ENCODE measurements at regions not wholly inside any gene's neighbourhood (a gene's known extent, or its start where the extent isn't known, plus 50 kb on each side); places are given as distances from the start of the nearest gene placed in this dataset.

- DNase-seq: no peak
- H3K4me1 Mint-ChIP-seq (ENCODE audit: low read depth): no peaks in the 10 kb centered on the region
- H3K9me3 Mint-ChIP-seq: peaks cover 7% of the 10 kb centered on the region
- H3K27me3 Mint-ChIP-seq (ENCODE audit: low read depth): no peaks in the 10 kb centered on the region
- H3K4me3 Mint-ChIP-seq: no peak overlapping the region
- no peak for ATAC-seq
- H3K36me3 Mint-ChIP-seq (ENCODE audit: insufficient read depth): no peaks in the 10 kb centered on the region
These were observed 669.0 kb downstream of the PRELID2 start for GRCh38 chr5:145166110-145166509.

GRCh38 chr5:145163876-145164275, 671.3 kb downstream of the PRELID2 start:
- DNase-seq (no peak), ATAC-seq (no peak)
- H3K4me1 Mint-ChIP-seq (ENCODE audit: low read depth): no peaks in the 10 kb centered on the region
- H3K9me3 Mint-ChIP-seq: peaks cover 7% of the 10 kb centered on the region
- H3K4me3 Mint-ChIP-seq: no peak overlapping the region
- H3K36me3 Mint-ChIP-seq (ENCODE audit: insufficient read depth): no peaks in the 10 kb centered on the region
- no peaks in the 10 kb centered on the region for H3K27me3 Mint-ChIP-seq (ENCODE audit: low read depth)

- Mint-ChIP-seq H3K27me3 (ENCODE audit: low read depth) (no peaks in the 10 kb centered on the region), H3K4me1 (ENCODE audit: low read depth) (no peaks in the 10 kb centered on the region), H3K4me3 (no peak overlapping the region), H3K36me3 (ENCODE audit: insufficient read depth) (no peaks in the 10 kb centered on the region), H3K9me3 (peaks cover 7% of the 10 kb centered on the region)
- no peak for DNase-seq
- no peak for ATAC-seq
These were observed 672.5 kb downstream of the PRELID2 start for GRCh38 chr5:145162626-145163025.

- ATAC-seq: no peak
- no peaks in the 10 kb centered on the region for H3K27me3 Mint-ChIP-seq (ENCODE audit: low read depth)
- peaks cover 3% of the 10 kb centered on the region for H3K9me3 Mint-ChIP-seq
- no peak overlapping the region for H3K4me3 Mint-ChIP-seq
- no peak for DNase-seq
- no peaks in the 10 kb centered on the region for H3K36me3 Mint-ChIP-seq (ENCODE audit: insufficient read depth)
- H3K4me1 Mint-ChIP-seq (ENCODE audit: low read depth): no peaks in the 10 kb centered on the region
These were observed 673.8 kb downstream of the PRELID2 start for GRCh38 chr5:145161391-145161790.

GRCh38 chr5:145160679-145161078, 674.5 kb downstream of the PRELID2 start:
- ATAC-seq (no peak), DNase-seq (no peak)
- H3K27me3 Mint-ChIP-seq (ENCODE audit: low read depth): no peaks in the 10 kb centered on the region
- no peaks in the 10 kb centered on the region for H3K4me1 Mint-ChIP-seq (ENCODE audit: low read depth)
- peaks cover 3% of the 10 kb centered on the region for H3K9me3 Mint-ChIP-seq
- H3K4me3 Mint-ChIP-seq: no peak overlapping the region
- no peaks in the 10 kb centered on the region for H3K36me3 Mint-ChIP-seq (ENCODE audit: insufficient read depth)

- ATAC-seq: no peak
- Mint-ChIP-seq H3K27me3 (ENCODE audit: low read depth) (no peaks in the 10 kb centered on the region), H3K4me1 (ENCODE audit: low read depth) (no peaks in the 10 kb centered on the region), H3K9me3 (no peaks in the 10 kb centered on the region), H3K4me3 (no peak overlapping the region), H3K36me3 (ENCODE audit: insufficient read depth) (no peaks in the 10 kb centered on the region)
- no peak for DNase-seq
These were observed 676.4 kb downstream of the PRELID2 start for GRCh38 chr5:145158730-145159129.

- Mint-ChIP-seq H3K4me1 (ENCODE audit: low read depth) (no peaks in the 10 kb centered on the region), H3K36me3 (ENCODE audit: insufficient read depth) (no peaks in the 10 kb centered on the region), H3K4me3 (no peak overlapping the region), H3K9me3 (no peaks in the 10 kb centered on the region), H3K27me3 (ENCODE audit: low read depth) (no peaks in the 10 kb centered on the region)
- DNase-seq (no peak), ATAC-seq (no peak)
These were observed 677.3 kb downstream of the PRELID2 start for GRCh38 chr5:145157841-145158240.

- Mint-ChIP-seq H3K9me3 (peaks cover 13% of the 10 kb centered on the region), H3K36me3 (ENCODE audit: insufficient read depth) (no peaks in the 10 kb centered on the region), H3K4me1 (ENCODE audit: low read depth) (no peaks in the 10 kb centered on the region), H3K4me3 (no peak overlapping the region), H3K27me3 (ENCODE audit: low read depth) (no peaks in the 10 kb centered on the region)
- ATAC-seq (no peak), DNase-seq (no peak)
These were observed 693.6 kb downstream of the PRELID2 start for GRCh38 chr5:145141534-145141933.

GRCh38 chr5:145130996-145131395, 704.1 kb downstream of the PRELID2 start:
- Mint-ChIP-seq H3K4me1 (ENCODE audit: low read depth) (no peaks in the 10 kb centered on the region), H3K4me3 (no peak overlapping the region), H3K36me3 (ENCODE audit: insufficient read depth) (no peaks in the 10 kb centered on the region), H3K27me3 (ENCODE audit: low read depth) (no peaks in the 10 kb centered on the region), H3K9me3 (peaks cover 11% of the 10 kb centered on the region)
- ATAC-seq (no peak), DNase-seq (no peak)

GRCh38 chr5:145129797-145130196, 705.3 kb downstream of the PRELID2 start:
- Mint-ChIP-seq H3K4me1 (ENCODE audit: low read depth) (no peaks in the 10 kb centered on the region), H3K4me3 (no peak overlapping the region), H3K27me3 (ENCODE audit: low read depth) (no peaks in the 10 kb centered on the region), H3K9me3 (peaks cover 6% of the 10 kb centered on the region), H3K36me3 (ENCODE audit: insufficient read depth) (no peaks in the 10 kb centered on the region)
- no peak for DNase-seq
- ATAC-seq: no peak

GRCh38 chr5:145124806-145125205, 710.3 kb downstream of the PRELID2 start:
- H3K4me1 Mint-ChIP-seq (ENCODE audit: low read depth): no peaks in the 10 kb centered on the region
- no peaks in the 10 kb centered on the region for H3K36me3 Mint-ChIP-seq (ENCODE audit: insufficient read depth)
- H3K4me3 Mint-ChIP-seq: no peak overlapping the region
- H3K9me3 Mint-ChIP-seq: peaks cover 3% of the 10 kb centered on the region
- no peak for DNase-seq
- ATAC-seq: no peak
- no peaks in the 10 kb centered on the region for H3K27me3 Mint-ChIP-seq (ENCODE audit: low read depth)

GRCh38 chr5:145118611-145119010, 716.5 kb downstream of the PRELID2 start:
- no peaks in the 10 kb centered on the region for H3K36me3 Mint-ChIP-seq (ENCODE audit: insufficient read depth)

GRCh38 chr5:145118127-145118526, 717.0 kb downstream of the PRELID2 start:
- ATAC-seq (no peak), DNase-seq (no peak)
- Mint-ChIP-seq H3K4me1 (ENCODE audit: low read depth) (no peaks in the 10 kb centered on the region), H3K27me3 (ENCODE audit: low read depth) (no peaks in the 10 kb centered on the region), H3K36me3 (ENCODE audit: insufficient read depth) (no peaks in the 10 kb centered on the region), H3K4me3 (no peak overlapping the region), H3K9me3 (peaks cover 27% of the 10 kb centered on the region)

More at GRCh38 chr5:145118611-145119010, 716.5 kb downstream of the PRELID2 start:
- ATAC-seq (no peak), DNase-seq (no peak)
- Mint-ChIP-seq H3K9me3 (peaks cover 24% of the 10 kb centered on the region), H3K4me1 (ENCODE audit: low read depth) (no peaks in the 10 kb centered on the region), H3K4me3 (no peak overlapping the region), H3K27me3 (ENCODE audit: low read depth) (no peaks in the 10 kb centered on the region)

GRCh38 chr5:145117285-145117684, 717.9 kb downstream of the PRELID2 start:
- ATAC-seq: no peak
- Mint-ChIP-seq H3K36me3 (ENCODE audit: insufficient read depth) (no peaks in the 10 kb centered on the region), H3K9me3 (peaks cover 27% of the 10 kb centered on the region), H3K4me1 (ENCODE audit: low read depth) (no peaks in the 10 kb centered on the region), H3K4me3 (no peak overlapping the region), H3K27me3 (ENCODE audit: low read depth) (no peaks in the 10 kb centered on the region)
- no peak for DNase-seq

GRCh38 chr5:145111420-145111819, 723.7 kb downstream of the PRELID2 start:
- DNase-seq (no peak), ATAC-seq (no peak)
- Mint-ChIP-seq H3K9me3 (peaks cover 22% of the 10 kb centered on the region), H3K36me3 (ENCODE audit: insufficient read depth) (no peaks in the 10 kb centered on the region), H3K4me1 (ENCODE audit: low read depth) (no peaks in the 10 kb centered on the region), H3K27me3 (ENCODE audit: low read depth) (no peaks in the 10 kb centered on the region), H3K4me3 (no peak overlapping the region)

- no peak overlapping the region for H3K4me3 Mint-ChIP-seq
- no peaks in the 10 kb centered on the region for H3K4me1 Mint-ChIP-seq (ENCODE audit: low read depth)
- H3K27me3 Mint-ChIP-seq (ENCODE audit: low read depth): no peaks in the 10 kb centered on the region
- no peaks in the 10 kb centered on the region for H3K36me3 Mint-ChIP-seq (ENCODE audit: insufficient read depth)
- H3K9me3 Mint-ChIP-seq: peaks cover 18% of the 10 kb centered on the region
- ATAC-seq: no peak
- no peak for DNase-seq
These were observed 724.3 kb downstream of the PRELID2 start for GRCh38 chr5:145110834-145111233.
